ENCODE measurements at regions not wholly inside any gene's neighbourhood (a gene's known extent, or its start where the extent isn't known, plus 50 kb on each side); places are given as distances from the start of the nearest gene placed in this dataset.

DNA sequence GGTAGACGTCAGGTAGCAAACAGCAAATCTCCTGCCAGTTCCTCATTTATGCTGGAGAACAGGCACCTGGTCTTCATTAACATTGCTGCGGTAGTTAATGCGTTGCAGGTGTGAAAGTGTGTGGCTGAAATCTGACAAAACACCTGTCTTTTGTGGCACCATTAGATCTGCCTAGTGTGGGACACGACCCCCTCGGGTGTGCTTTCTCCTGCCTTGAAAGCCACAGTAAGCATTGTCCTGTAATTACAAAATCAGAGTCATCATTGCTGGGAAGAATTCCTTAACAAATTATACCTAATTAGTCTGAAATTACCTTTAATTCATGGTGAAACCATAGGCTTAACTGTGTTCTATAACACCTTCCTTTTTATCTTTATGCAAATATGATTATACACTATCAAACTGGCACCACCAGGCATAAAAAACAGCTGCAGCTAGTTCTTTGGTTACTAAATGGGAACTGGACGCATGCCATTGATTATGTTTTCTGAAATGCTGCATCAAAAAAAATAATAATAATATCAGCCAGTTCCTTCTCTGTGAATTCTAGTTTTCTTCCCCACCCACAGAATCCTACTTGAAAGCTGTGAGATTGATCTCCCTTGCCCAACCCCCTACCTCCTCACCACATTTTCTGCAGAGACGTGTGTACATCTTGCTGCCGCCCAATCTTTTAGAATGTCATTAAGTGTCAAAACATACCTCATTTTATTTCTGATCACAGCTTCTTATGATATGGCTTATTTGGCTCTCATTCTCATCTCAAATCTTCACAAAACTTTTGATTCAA, 374.0 kb downstream of the NFIB start:
- TF ChIP-seq, protein P1, sequence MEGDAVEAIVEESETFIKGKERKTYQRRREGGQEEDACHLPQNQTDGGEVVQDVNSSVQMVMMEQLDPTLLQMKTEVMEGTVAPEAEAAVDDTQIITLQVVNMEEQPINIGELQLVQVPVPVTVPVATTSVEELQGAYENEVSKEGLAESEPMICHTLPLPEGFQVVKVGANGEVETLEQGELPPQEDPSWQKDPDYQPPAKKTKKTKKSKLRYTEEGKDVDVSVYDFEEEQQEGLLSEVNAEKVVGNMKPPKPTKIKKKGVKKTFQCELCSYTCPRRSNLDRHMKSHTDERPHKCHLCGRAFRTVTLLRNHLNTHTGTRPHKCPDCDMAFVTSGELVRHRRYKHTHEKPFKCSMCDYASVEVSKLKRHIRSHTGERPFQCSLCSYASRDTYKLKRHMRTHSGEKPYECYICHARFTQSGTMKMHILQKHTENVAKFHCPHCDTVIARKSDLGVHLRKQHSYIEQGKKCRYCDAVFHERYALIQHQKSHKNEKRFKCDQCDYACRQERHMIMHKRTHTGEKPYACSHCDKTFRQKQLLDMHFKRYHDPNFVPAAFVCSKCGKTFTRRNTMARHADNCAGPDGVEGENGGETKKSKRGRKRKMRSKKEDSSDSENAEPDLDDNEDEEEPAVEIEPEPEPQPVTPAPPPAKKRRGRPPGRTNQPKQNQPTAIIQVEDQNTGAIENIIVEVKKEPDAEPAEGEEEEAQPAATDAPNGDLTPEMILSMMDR (IDR thresholded peaks at IDR 0.05) = no peak
- TF ChIP-seq POLR2A (IDR thresholded peaks at IDR 0.05) = no peak

All from uterus (tissue), 2 donors.